Pancreas (tissue), 10 donors: ENCODE measurements at regions not wholly inside any gene's neighbourhood (a gene's known extent, or its start where the extent isn't known, plus 50 kb on each side); places are given as distances from the start of the nearest gene placed in this dataset.
A peak's percentile ranks its signal among the peaks of the same experiment; 100 is the strongest.
"Not testable (repeated sequence)": the region's sequence is repeated elsewhere in the genome, so short reads cannot be mapped to it uniquely, and the experiment has no call there.

ENCODE experiments used
- ATAC-seq, 4 donors: fragments of 200-7000 bp; cut with Tn5 transposase; one replicate each; pipeline versions ENCODE4 v1.8.0 to v1.9.1; 2020; ENCODE audit warnings: mild to moderate bottlenecking in 4 of 4, moderate library complexity in 4 of 4
- DNase-seq, 6 donors: peaks; one replicate each; pipeline ENCODE4 v3.0.0-alpha.2; 2020
- FAIRE-seq: peaks from 2 replicates; lab custom pipeline; 2012; peaks lifted over from hg19 to GRCh38; lab: Jason Lieb, UNC
- H3K27ac ChIP-seq, 4 donors: fragments of 200-600 bp; sonication (generic); 1 replicate in 3 of 4; 2 replicates in 1 of 4; pipeline versions ENCODE4 v1.5.0 to v1.8.0; 2020
- H3K27me3 ChIP-seq, 4 donors: fragments of 200-600 bp; one replicate each; pipeline ENCODE4 v1.8.0; 2021
- H3K36me3 ChIP-seq, 3 donors: fragments of 200-600 bp; sonication (generic) in 1 of 3; one replicate each; pipeline versions ENCODE4 v1.5.0 to v1.8.0; 2020 to 2021
- H3K4me1 ChIP-seq, 3 donors: fragments of 200-600 bp; one replicate each; pipeline ENCODE4 v1.8.0; 2021
- H3K4me3 ChIP-seq, 4 donors: fragments of 200-600 bp; sonication (generic) in 2 of 4; one replicate each; pipeline versions ENCODE4 v1.5.0 to v1.8.0; 2020 to 2021
- H3K9me3 ChIP-seq, 4 donors: fragments of 200-600 bp; one replicate each; pipeline ENCODE4 v1.8.0; 2021
- CTCF ChIP-seq, 4 donors: fragments of 200-600 bp; sonication (generic) in 3 of 4; IDR thresholded peaks; one replicate each; pipeline versions ENCODE4 v1.5.0 to v1.8.0; 2021; ENCODE audit warnings: antibody characterized with exemption in 4 of 4
- WGBS, 2 donors: extraction: QIAGEN DNeasy Blood & Tissue Kit; methylation state at CpG; one replicate each; pipeline ENCODE4 v1.1.7; 2013; 5-methylcytosine and 5-hydroxymethylcytosine counted together
- intact Hi-C, 3 donors: fragments of 100-400 bp; cut with DNase I; formaldehyde crosslinking; loops; one replicate each; pipeline versions ENCODE4 v1.11.1 to v1.14.2; 2022
- donor health status: healthy with polysubstance abuse.
- donor health status: DM: no; HTN: no; CAD: no; lungs with moderate emphysema.
- donor health status: DM: no; HTN: no; CAD: no.
- donor health status: control.
- donor health status: control.
- donor health status: Bipolar disorder and iron deficiency.
- donor health status: DM: yes; HTN: yes; CAD: no.
- donor health status: DM: no; HTN: no; CAD: no.
- donor health status: DM: no; HTN: no; CAD: no.
- donor health status: DM: yes; HTN: yes; CAD: no.

GRCh38 chrX:146056511-146057081 is 239.0 kb downstream of the SLITRK2 start:
- DNase-seq (no peak), FAIRE-seq (no peak), ATAC-seq (no peak)
- WGBS, 2 donors = 66 to 67% methylated on average over 3 of the region's 3 CpGs
- H3K9me3 ChIP-seq = no peaks in the 10 kb centered on the region
- intact Hi-C loops = no loop called here
- no peak overlapping the region for H3K4me3 ChIP-seq
- H3K27ac ChIP-seq = no peak overlapping the region
- no peaks in the 10 kb centered on the region for H3K36me3 ChIP-seq
- H3K4me1 ChIP-seq = no peaks in the 10 kb centered on the region
- no peaks in the 10 kb centered on the region for H3K27me3 ChIP-seq
- TF ChIP-seq CTCF (IDR thresholded peaks at IDR 0.05) = no peak

GRCh38 chrX:146064156-146064555 is 246.5 kb downstream of the SLITRK2 start:
- DNase-seq = no peak
- FAIRE-seq = no peak
- Histone ChIP-seq H3K27me3 (no peaks in the 10 kb centered on the region), H3K9me3 (no peaks in the 10 kb centered on the region), H3K4me1 (no peaks in the 10 kb centered on the region), H3K27ac (no peak overlapping the region), H3K4me3 (no peak overlapping the region), H3K36me3 (no peaks in the 10 kb centered on the region)
- WGBS, 2 donors = 54 to 66% methylated on average over 2 of the region's 2 CpGs
- intact Hi-C loops = no loop called here
- TF ChIP-seq CTCF (IDR thresholded peaks at IDR 0.05) = no peak
- ATAC-seq = no peak

GRCh38 chrX:146090732-146091131 is 273.1 kb downstream of the SLITRK2 start:
- FAIRE-seq = no peak
- intact Hi-C loops = no loop called here

GRCh38 chrX:146109362-146109761 is 291.7 kb downstream of the SLITRK2 start:
- no peak overlapping the region for H3K27ac ChIP-seq
- no peak for TF ChIP-seq CTCF (IDR thresholded peaks at IDR 0.05)
- DNase-seq (no peak), ATAC-seq (no peak), FAIRE-seq (no peak)
- intact Hi-C loops = no loop called here
- H3K4me3 ChIP-seq = no peak overlapping the region
- no peaks in the 10 kb centered on the region for H3K27me3 ChIP-seq
- no peaks in the 10 kb centered on the region for H3K36me3 ChIP-seq
- 73 to 77% methylated on average over 4 of the region's 4 CpGs for WGBS, 2 donors
- no peaks in the 10 kb centered on the region for H3K9me3 ChIP-seq
- H3K4me1 ChIP-seq = no peaks in the 10 kb centered on the region

More at GRCh38 chrX:146090732-146091131, 273.1 kb downstream of the SLITRK2 start:
- Histone ChIP-seq H3K27ac (no peak overlapping the region), H3K36me3 (no peaks in the 10 kb centered on the region), H3K4me3 (no peak overlapping the region), H3K4me1 (no peaks in the 10 kb centered on the region), H3K27me3 (peaks cover 0 to 5% (median 0%) of the 10 kb centered on the region in 4 donors), H3K9me3 (no peaks in the 10 kb centered on the region)
- no peak for TF ChIP-seq CTCF (IDR thresholded peaks at IDR 0.05)
- 90 to 93% methylated on average over 1 of the region's 1 CpG for WGBS, 2 donors
- no peak for DNase-seq
- no peak for ATAC-seq

- DNase-seq = peak in 2 of 6 donors; percentile 4 to 53
- H3K27me3 ChIP-seq, H3K27ac ChIP-seq, H3K4me1 ChIP-seq, FAIRE-seq, ATAC-seq, H3K9me3 ChIP-seq, H3K36me3 ChIP-seq, H3K4me3 ChIP-seq, intact Hi-C loops: not testable (repeated sequence)
- WGBS, 2 donors = 32 to 34% methylated on average over 5 of the region's 5 CpGs
Measured at GRCh38 chrX:146119074-146119473, 301.4 kb downstream of the SLITRK2 start.
